ENCODE measurements at regions not wholly inside any gene's neighbourhood (a gene's known extent, or its start where the extent isn't known, plus 50 kb on each side); places are given as distances from the start of the nearest gene placed in this dataset.
A peak's percentile ranks its signal among the peaks of the same experiment; 100 is the strongest.

GRCh38 chr16:79380995-79381602 lies 219.4 kb downstream of the MAF start:
- Histone ChIP-seq H2BK20ac (ENCODE audit: low read length) (no peak overlapping the region), H3K36me3 (ENCODE audit: control insufficient read depth in 2 of 4, insufficient read depth in 4 of 4, low read length in 3 of 4) (no peaks in the 10 kb centered on the region), H3K4me2 (ENCODE audit: insufficient read depth in 1 of 2, low read depth in 2 of 2, low read length in 2 of 2) (no peak overlapping the region), H3K9me3 (ENCODE audit: insufficient read depth in 2 of 2, low read depth in 1 of 2, low read length in 1 of 2) (peaks cover 0 to 2% of the 10 kb centered on the region in 2 experiments; a peak in 3 of 4 replicates), H2BK5ac (ENCODE audit: low read depth, low read length) (no peak overlapping the region), H2BK15ac (ENCODE audit: low read length) (no peak overlapping the region), H3K9ac (replicated peaks in 1 of 4; ENCODE audit: extremely low read depth in 1 of 4, low read depth in 3 of 4, low read length in 3 of 4) (no peak overlapping the region), H3K27ac (ENCODE audit: low read depth, low read length) (no peak overlapping the region), H3K23ac (ENCODE audit: insufficient read length) (no peak overlapping the region), H2BK12ac (ENCODE audit: low read depth, low read length) (no peak overlapping the region), H3K4me1 (replicated peaks in 1 of 4; ENCODE audit: control insufficient read depth in 3 of 4, insufficient read depth in 4 of 4, low read length in 3 of 4) (no peaks in the 10 kb centered on the region), H3K4me3 (ENCODE audit: extremely low read depth in 1 of 4, insufficient read depth in 2 of 4, low read depth in 3 of 4, low read length in 4 of 4) (no peak overlapping the region), H4K20me1 (replicated peaks in 1 of 2; ENCODE audit: control insufficient read depth in 1 of 2, insufficient read depth in 2 of 2, low read length in 2 of 2) (no peaks in the 10 kb centered on the region), H3K79me2 (ENCODE audit: control insufficient read depth in 1 of 2, insufficient read depth in 2 of 2, low read length in 2 of 2) (no peaks in the 10 kb centered on the region), H3K79me1 (ENCODE audit: low read depth, low read length) (no peaks in the 10 kb centered on the region), H4K5ac (ENCODE audit: insufficient read length, low read depth, low read length) (no peak overlapping the region), H3K23me2 (ENCODE audit: low read depth, low read length) (no peaks in the 10 kb centered on the region), H3K27me3 (replicated peaks in 1 of 4; ENCODE audit: control insufficient read depth in 3 of 4, extremely low read depth in 1 of 4, insufficient read depth in 3 of 4, low read length in 3 of 4) (no peaks in the 10 kb centered on the region), H2AFZ (ENCODE audit: low read length) (peak overlapping the region; percentile 41), H3K56ac (replicated peaks; ENCODE audit: insufficient read length, low read depth, low read length) (no peak overlapping the region), H3K18ac (ENCODE audit: extremely low read depth, low read length) (no peak overlapping the region), H2AK5ac (ENCODE audit: low read depth, low read length) (no peak overlapping the region), H3K14ac (ENCODE audit: insufficient read length) (no peak overlapping the region), H2BK120ac (replicated peaks; ENCODE audit: low read depth, low read length) (no peak overlapping the region), H4K8ac (ENCODE audit: extremely low read depth, insufficient read depth, low read length) (no peak overlapping the region), H3K4ac (replicated peaks; ENCODE audit: insufficient read length, low read depth, low read length) (no peak overlapping the region), H4K91ac (replicated peaks; ENCODE audit: insufficient read length, low read length) (no peak overlapping the region)
- POLR2A ChIA-PET (ENCODE audit: partially characterized antibody) = no interaction called here
- CTCF ChIA-PET (ENCODE audit: partially characterized antibody) = interaction anchor here (0.7 to 1.5 kb wide), 3 partner anchors 9 to 47 kb away, joined by 3 to 7 read pairs (median 3); no protein-coding TSS in a partner anchor
- TF ChIP-seq SIN3A (conservative IDR thresholded peaks at IDR 0.05 in 1 of 2, IDR thresholded peaks at IDR 0.05 in 1 of 2; ENCODE audit: low read depth in 1 of 2, low read length in 2 of 2) = no peak
- TF ChIP-seq E2F6 (IDR thresholded peaks at IDR 0.05) = no peak
- TF ChIP-seq BACH1 (IDR thresholded peaks at IDR 0.05; ENCODE audit: low read length) = no peak
- no peak for TF ChIP-seq SIRT6 (IDR thresholded peaks at IDR 0.05; ENCODE audit: low read length)
- TF ChIP-seq GABPA (IDR thresholded peaks at IDR 0.05; ENCODE audit: borderline replicate concordance, insufficient read depth, low read length) = no peak
- no peak for TF ChIP-seq EP300 (IDR thresholded peaks at IDR 0.05; ENCODE audit: borderline replicate concordance in 1 of 2, low read depth in 2 of 2, low read length in 2 of 2)
- no peak for TF ChIP-seq RAD21 (IDR thresholded peaks at IDR 0.05 in 1 of 2, conservative IDR thresholded peaks at IDR 0.05 in 1 of 2; ENCODE audit: low read depth in 2 of 2, low read length in 2 of 2)
- FAIRE-seq (no peak), DNase-seq (ENCODE audit: low read depth in 1 of 2, low spot score in 2 of 2) (no peak)
- 90% methylated on average over 9 of the region's 9 CpGs; no CpG with 5 or more reads in 1 of the 2 experiments for WGBS, 2 experiments (ENCODE audit: extremely low coverage in 1 of 2, insufficient coverage in 1 of 2, insufficient read length in 1 of 2, insufficient replicate concordance in 2 of 2, low coverage in 1 of 2, low lambda C conversion rate in 2 of 2, missing lambda C conversion rate in 1 of 2)

All from H1 (cell line).